GM18517 (cell line): ENCODE measurements at regions not wholly inside any gene's neighbourhood (a gene's known extent, or its start where the extent isn't known, plus 50 kb on each side); places are given as distances from the start of the nearest gene placed in this dataset.
"Not testable (repeated sequence)": the region's sequence is repeated elsewhere in the genome, so short reads cannot be mapped to it uniquely, and the experiment has no call there.

Experiments
- ATAC-seq: cut with Tn5 transposase; IDR thresholded peaks from one replicate; pipeline ENCODE4 v1.9.1; 2021; ENCODE audit warnings: mild to moderate bottlenecking, moderate library complexity; ENCODE audit not compliant: unreplicated experiment

- ATAC-seq = no peak
Measured at GRCh38 chr15:38726187-38726586, 161.6 kb upstream of the RASGRP1 start.

GRCh38 chr15:38733331-38733730 is 168.7 kb upstream of the RASGRP1 start:
- ATAC-seq = no peak

DNA sequence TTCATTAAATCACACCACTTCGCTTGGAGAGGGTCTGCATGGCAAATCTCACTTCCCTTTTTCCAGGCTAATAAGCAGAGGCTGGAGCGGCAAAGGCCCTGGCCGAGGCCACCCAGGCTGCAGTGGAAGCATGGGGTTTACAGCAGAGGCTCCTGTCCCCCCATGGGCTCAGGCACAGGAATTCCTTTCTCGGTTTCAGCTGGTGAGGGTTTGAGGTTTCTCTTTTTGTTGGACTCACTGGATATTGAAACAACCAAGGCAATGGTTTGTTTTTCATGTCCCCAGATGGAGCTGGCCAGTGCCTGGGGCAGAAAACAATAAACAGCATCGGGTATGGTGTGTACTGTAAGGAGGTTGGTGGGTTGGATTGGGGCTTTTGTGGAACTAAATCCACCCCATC is 175.6 kb upstream of the RASGRP1 start:
- no peak for ATAC-seq

- ATAC-seq = no peak
Measured at GRCh38 chr15:38743147-38743546, 178.5 kb upstream of the RASGRP1 start.

DNA sequence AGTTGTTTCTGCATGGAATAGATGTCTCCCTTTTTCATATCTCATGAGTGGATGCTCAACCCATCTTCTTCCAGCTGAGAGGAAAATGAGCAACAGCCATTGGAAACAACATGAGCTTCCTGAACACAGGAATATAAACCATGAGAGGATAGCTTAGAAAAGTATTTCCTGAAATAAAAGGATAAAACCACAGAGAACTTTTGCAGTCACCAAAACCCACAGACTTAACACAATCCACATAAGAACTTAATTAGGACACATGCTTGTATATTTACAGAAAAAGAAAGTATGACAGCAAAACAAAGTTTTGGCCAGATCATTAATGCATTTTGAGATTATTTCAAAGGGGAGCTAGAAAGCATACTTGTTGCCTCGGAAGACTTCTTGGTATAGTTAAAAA is 180.5 kb upstream of the RASGRP1 start:
- ATAC-seq = no peak

DNA sequence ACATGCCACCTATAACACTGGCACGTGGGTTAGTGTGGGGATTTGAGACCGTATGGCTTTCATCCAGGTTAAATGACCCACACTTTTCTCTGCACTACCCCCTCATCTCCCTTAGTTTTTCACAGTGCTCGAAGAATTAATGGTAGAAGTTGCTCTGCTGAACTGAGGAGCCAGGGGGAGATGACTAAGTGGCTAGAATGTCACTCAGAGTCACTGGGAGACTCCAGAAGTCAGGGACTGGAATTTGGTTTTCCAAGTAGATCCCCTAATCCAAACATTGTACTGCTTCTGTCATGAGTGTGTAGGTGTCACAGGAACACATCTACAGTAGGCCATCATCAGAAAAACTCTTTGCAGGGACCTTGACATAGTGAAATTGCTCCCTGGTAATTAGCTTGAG is 181.0 kb upstream of the RASGRP1 start:
- ATAC-seq = no peak

DNA sequence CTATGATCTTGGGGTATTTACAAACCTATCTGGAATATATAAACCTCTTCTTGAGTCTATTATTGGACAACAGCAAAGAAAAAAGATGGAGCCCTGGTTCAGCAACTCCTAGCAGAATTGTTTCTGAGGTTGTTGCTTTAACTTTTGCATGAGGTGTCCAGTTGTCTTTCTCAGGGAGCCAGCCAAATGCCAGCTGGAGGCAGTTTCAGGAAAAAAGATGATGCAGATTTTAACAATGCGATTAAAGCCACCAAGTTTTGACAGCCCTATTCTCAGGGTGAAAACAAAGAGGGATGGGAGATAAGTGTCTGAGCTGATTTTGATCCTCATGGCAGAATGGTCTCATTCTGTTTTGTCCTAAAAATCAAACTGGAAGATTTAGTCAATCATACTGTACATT is 181.6 kb upstream of the RASGRP1 start:
- ATAC-seq = no peak

DNA sequence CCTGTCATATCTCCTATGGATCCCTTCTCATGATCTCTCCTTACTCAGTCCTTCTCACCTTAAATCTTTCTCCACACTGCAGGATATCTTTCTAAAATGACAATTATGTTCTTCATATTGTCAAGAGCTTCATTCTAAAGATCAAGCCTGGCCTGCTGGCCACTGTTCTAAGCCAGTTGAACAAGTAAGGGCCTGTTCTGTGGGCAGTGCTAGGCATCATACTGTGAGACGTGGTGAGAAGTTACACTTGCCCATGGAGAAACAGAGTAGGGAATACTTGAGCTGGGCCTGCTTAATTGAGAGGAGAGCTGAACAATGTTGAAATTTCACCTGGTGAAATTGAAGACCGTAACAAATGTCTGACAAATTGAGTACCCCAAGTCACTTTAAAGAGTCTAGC is 184.1 kb upstream of the RASGRP1 start:
- no peak for ATAC-seq

- ATAC-seq = no peak
Measured at GRCh38 chr15:38750786-38751185, 186.2 kb upstream of the RASGRP1 start.

- no peak for ATAC-seq
Measured at GRCh38 chr15:38755718-38756117, 191.1 kb upstream of the RASGRP1 start.

- no peak for ATAC-seq
Measured at GRCh38 chr15:38756441-38756840, 191.8 kb upstream of the RASGRP1 start.

- no peak for ATAC-seq
Measured at GRCh38 chr15:38758043-38758442, 193.4 kb upstream of the RASGRP1 start.

- no peak for ATAC-seq
Measured at GRCh38 chr15:38761681-38762080, 197.1 kb upstream of the RASGRP1 start.

DNA sequence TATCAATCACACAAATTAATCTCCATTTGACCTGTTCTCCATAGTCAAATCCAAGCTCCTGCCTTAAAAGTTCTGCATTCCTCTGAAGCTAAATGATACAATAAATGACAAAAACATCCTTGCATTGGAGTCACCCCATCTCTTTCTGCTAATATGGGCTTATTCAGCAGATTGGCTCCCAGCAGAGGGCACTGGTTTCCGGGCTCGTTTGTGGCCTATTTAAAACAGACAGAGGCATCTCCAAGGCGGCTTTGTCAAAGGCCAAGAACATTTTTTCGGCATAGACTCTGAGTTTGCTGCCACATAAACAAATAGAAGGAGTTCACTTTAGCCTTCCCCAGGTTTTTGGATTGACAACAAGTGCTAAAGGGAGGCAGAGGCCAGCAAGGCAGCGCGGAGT is 204.4 kb upstream of the RASGRP1 start:
- ATAC-seq = no peak

- no peak for ATAC-seq
Measured at GRCh38 chr15:38769492-38769891, 204.9 kb upstream of the RASGRP1 start.

DNA sequence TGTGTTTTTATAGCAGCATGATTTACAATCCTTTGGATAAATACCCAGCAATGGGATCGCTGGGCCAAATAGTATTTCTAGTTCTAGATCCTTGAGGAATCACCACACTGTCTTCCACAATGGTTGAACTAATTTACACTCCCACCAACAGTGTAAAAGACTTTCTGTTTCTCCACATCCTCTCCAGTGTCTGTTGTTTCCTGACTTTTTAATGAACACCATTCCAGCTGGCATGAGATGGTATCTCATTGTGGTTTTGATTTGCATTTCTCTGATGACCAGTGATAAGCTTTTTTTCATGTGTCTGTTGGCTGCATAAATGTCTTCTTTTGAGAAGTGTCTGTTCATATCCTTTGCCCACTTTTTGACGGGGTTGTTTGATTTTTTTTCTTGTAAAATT is 209.5 kb upstream of the RASGRP1 start:
- not testable (repeated sequence) for ATAC-seq

DNA sequence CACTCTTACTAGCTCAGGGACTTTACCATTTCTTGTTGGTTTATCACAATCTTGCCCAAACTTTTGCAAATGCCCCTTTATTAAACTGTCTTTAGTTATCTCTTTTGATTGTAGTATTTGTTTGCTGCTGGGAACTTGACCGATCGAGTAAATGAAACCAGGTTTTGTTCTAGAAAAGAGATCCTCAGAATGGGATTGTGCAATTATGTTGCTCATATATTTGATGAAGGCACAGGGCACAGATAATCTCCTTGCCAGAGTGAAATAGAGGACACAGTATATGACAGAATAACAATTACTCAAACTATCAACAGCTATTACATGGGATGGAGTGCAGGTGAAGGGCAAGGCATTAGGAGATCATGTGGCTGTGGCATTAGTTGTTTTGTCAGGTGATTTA is 216.6 kb upstream of the RASGRP1 start:
- ATAC-seq = no peak

DNA sequence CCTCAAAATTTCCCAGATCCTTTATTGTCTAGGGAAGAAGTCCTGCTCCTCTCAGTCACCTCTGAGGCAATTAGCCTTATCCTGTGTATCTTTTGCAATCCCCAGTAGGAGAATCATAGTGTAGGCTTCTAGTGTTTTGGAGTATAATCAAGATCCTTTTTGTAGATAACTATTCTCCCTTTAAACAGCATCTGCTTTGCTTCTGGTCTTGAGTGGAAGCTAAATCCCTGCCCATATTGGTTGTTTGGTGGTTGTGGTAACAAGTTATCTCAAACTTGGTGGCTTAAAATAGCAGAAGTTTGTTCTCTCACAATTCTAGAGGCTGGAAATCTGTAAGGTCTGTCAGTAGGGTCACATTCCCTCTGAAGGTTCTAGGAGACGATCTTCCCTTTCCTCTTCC is 217.5 kb upstream of the RASGRP1 start:
- ATAC-seq = no peak

DNA sequence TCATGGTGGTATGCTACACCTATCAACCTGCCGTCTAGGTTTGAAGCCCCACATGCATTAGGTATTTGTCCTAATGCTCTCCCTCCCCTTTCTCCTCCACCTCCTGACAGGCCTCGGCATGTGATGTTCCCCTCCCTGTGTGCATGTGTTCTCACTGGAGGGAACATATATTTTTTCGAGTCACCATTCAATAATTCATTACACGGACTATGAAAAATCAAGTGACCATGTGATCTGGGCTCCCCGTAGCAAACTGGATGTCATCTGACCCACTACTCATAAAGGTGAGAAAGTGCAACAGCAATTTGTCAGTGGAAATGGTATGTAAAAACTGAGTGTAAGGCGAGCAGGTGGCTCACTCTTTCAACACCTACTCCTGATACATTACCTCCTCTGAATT is 224.3 kb upstream of the RASGRP1 start:
- ATAC-seq = no peak

GRCh38 chr15:38789566-38789965 is 225.0 kb upstream of the RASGRP1 start:
- no peak for ATAC-seq

DNA sequence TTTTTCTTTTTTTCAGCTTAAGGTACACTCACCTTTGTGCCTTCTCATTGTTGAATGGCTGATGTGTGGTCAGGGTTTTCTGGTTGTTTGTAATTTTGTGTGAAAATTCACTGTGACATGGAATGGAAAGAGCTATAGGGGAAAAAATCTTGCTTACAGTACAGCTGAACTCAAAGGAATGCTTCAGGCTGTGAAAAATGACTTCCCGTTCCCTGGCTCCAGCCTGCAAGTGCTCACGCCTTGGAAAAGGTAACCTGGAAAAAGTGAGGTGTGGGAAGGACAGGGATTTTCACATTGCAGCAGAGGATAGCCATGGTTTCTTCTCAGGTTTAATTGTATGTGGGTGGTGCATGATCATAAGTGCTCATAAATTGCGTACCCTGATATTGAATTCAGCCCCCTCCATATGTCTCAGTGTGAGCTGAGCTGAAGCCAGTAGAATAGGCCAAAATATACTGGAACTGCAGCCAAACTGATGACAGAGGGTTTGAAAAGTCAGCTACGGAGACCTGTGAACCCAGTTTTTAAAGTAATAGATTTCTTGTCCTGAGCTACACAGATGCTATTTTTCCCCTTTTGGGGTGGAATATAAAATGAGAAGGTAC is 228.7 kb upstream of the RASGRP1 start:
- ATAC-seq = no peak

GRCh38 chr15:38795471-38796245 is 231.0 kb upstream of the RASGRP1 start:
- ATAC-seq = no peak

DNA sequence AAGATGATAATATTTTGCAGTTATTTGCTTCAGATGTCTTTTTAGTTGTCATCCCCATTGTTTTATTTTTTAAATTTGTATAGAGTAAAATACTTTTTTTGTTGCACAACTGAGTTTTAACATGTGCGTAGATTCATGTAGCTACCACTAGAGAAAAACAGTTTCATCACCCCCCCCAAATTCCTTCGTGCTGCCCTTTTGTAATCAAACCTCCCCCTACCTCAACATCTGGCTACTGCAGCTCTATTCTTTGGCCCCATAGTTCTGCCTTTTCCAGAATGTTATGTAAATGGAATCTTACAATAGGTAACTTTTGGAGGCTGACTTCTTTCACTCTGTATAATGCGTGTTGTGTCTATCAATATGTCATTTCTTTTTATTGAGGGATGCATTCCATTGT is 232.0 kb upstream of the RASGRP1 start:
- ATAC-seq = no peak
